PFSK-1 (cell line): ENCODE measurements at regions not wholly inside any gene's neighbourhood (a gene's known extent, or its start where the extent isn't known, plus 50 kb on each side); places are given as distances from the start of the nearest gene placed in this dataset.

Experiments used
- FOXP2 ChIP-seq: optimal IDR thresholded peaks from 2 replicates; pipeline ENCODE3; 2011; ENCODE audit warnings: borderline replicate concordance, control low read depth, inconsistent platforms; ENCODE audit not compliant: insufficient read depth; ENCODE audit errors: extremely low read length, extremely low read depth
- POLR2AphosphoS5 ChIP-seq: IDR thresholded peaks from 2 replicates; pipeline ENCODE4 v1.6.1; 2012; ENCODE audit warnings: low read depth, mild to moderate bottlenecking, control low read depth, low read length, moderate library complexity
- REST ChIP-seq, 2 experiments: IDR thresholded peaks; 2 replicates each; pipeline versions ENCODE4 v1.6.1 to v1.8.0; 2011 to 2012; ENCODE audit warnings: low read depth in 2 of 2, low read length in 2 of 2, control low read depth in 1 of 2, inconsistent platforms in 1 of 2, mild to moderate bottlenecking in 1 of 2, moderate library complexity in 1 of 2; ENCODE audit not compliant: insufficient read depth in 1 of 2
- SIN3A ChIP-seq: IDR thresholded peaks from 2 replicates; pipeline ENCODE4 v1.6.1; 2012; ENCODE audit warnings: mild to moderate bottlenecking, low read length, moderate library complexity, borderline replicate concordance; ENCODE audit not compliant: insufficient read depth
- TAF1 ChIP-seq: IDR thresholded peaks from 2 replicates; pipeline ENCODE4 v1.6.1; 2012; ENCODE audit warnings: low read length, control low read depth, borderline replicate concordance; ENCODE audit not compliant: insufficient read depth

DNA sequence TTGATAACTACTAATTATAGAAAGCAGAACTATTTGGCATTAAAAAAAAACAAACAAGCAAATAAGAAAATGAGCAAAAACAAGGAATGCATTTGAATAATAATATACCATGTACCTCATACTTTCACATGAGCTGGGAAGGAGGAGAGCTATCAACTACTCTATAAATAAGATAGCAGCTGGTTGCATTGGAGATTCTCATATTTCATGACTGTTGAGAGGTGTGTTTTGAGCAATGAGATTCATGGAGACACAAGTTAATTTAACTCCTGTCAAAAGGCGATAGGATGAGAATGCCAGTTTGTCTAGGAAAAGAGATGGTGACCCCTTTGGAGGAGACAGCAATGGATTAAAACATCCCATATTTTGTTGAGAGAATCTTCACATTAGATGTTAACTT lies 348.8 kb upstream of the SPTLC3 start:
- TF ChIP-seq SIN3A (no peak), REST (IDR thresholded peaks at IDR 0.05; ENCODE audit: insufficient read depth in 1 of 2, low read depth in 2 of 2, low read length in 2 of 2) (no peak), POLR2AphosphoS5 (no peak), TAF1 (no peak), FOXP2 (no peak)

DNA sequence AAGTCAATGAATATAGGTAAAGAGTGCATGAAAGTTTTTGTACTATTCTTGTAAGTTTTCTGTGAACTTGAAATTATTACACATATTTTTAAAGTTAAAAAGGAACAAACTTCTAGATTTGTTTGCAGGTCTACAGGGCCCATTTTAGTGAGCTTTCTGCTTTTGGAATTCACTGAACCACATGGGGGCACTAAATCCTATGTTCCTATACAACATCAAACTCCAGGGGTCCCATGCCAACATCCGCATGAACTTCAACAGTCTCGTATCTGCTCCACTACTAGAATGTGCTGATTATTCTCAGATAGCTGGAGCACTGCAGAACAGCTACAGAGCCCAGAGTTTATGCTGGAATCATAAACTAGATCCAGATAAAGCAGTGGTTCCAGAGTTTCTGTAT lies 347.9 kb upstream of the SPTLC3 start:
- TF ChIP-seq POLR2AphosphoS5 (no peak), FOXP2 (no peak), REST (IDR thresholded peaks at IDR 0.05; ENCODE audit: insufficient read depth in 1 of 2, low read depth in 2 of 2, low read length in 2 of 2) (no peak), TAF1 (no peak), SIN3A (no peak)

DNA sequence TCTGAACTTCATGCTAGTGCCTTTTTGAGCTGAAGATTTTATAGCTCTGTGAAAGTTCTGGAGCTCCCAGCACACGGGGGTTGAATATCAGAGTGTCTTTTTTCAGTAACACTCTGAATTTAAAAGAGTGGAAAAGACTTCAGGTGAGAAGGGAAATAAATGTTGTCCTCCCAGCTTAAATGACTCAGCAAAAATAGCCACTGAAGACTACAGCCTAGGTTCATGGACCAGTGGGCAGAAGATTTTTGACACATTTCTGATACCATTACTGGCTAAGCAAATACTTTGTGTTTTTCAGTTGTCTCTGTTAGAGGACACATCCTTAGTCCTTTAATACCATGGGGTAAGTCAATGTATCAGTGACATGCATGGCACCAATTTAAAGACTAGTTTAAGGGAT lies 338.5 kb upstream of the SPTLC3 start:
- no peak for TF ChIP-seq POLR2AphosphoS5
- TF ChIP-seq FOXP2 = no peak
- TF ChIP-seq SIN3A = no peak
- no peak for TF ChIP-seq TAF1

- no peak for TF ChIP-seq POLR2AphosphoS5
- TF ChIP-seq REST (IDR thresholded peaks at IDR 0.05; ENCODE audit: insufficient read depth in 1 of 2, low read depth in 2 of 2, low read length in 2 of 2) = no peak
- no peak for TF ChIP-seq SIN3A
- no peak for TF ChIP-seq FOXP2
- TF ChIP-seq TAF1 = no peak
Measured at GRCh38 chr20:12673352-12673751, 335.4 kb upstream of the SPTLC3 start.

- TF ChIP-seq TAF1 (no peak), FOXP2 (no peak), POLR2AphosphoS5 (no peak), SIN3A (no peak), REST (IDR thresholded peaks at IDR 0.05; ENCODE audit: insufficient read depth in 1 of 2, low read depth in 2 of 2, low read length in 2 of 2) (no peak)
Measured at GRCh38 chr20:12677925-12678324, 330.8 kb upstream of the SPTLC3 start.
